ENCODE measurements at regions not wholly inside any gene's neighbourhood (a gene's known extent, or its start where the extent isn't known, plus 50 kb on each side); places are given as distances from the start of the nearest gene placed in this dataset.

DNA sequence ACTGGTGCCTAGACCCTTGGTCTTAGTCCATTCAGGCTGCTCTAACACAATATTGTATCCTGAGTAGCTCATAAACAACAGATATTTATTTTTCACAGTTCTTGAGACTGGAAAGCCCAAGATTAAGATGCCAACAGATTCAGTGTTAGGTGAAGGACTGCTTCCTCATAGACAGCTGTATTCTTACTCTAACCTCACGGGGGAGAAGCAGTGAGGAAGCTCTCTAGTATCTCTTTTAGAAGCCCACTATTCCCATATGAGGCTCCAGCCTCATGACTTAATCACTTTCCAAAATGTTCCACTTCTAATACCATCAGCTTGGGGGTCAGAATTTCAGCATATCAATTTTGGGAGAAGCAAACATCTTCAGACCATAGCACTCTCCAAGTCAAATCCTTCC, 833.4 kb downstream of the LRRTM4 start:
- TF ChIP-seq BHLHE40 (IDR thresholded peaks at IDR 0.05; ENCODE audit: borderline replicate concordance) = no peak
- TF ChIP-seq HDGF (IDR thresholded peaks at IDR 0.05; ENCODE audit: borderline replicate concordance) = no peak
- TF ChIP-seq FOXM1 (IDR thresholded peaks at IDR 0.05; ENCODE audit: borderline replicate concordance) = no peak
- no peak for TF ChIP-seq TARDBP (IDR thresholded peaks at IDR 0.05)
